HepG2 (cell line): ENCODE measurements at regions not wholly inside any gene's neighbourhood (a gene's known extent, or its start where the extent isn't known, plus 50 kb on each side); places are given as distances from the start of the nearest gene placed in this dataset.

Experiments used
- ATAC-seq: fragments of 200-7000 bp; cut with Tn5 transposase; 3 replicates; pipeline ENCODE4 v1.9.1; 2020; ENCODE audit warnings: mild to moderate bottlenecking, moderate library complexity
- BruUV-seq: library from RNA; stranded (reverse); fragments of 400-500 nt; replicated peaks from 2 replicates; lab custom pipeline; 2021; lab: Mats Ljungman, UMichigan
- CTCF ChIA-PET: fragments of 300-600 bp; formaldehyde crosslinking; extraction: SDS; loops from one replicate; lab custom pipeline; 2021; ENCODE audit warnings: low total read pairs, inconsistent platforms, low intra/inter-chr PET ratio; lab: Yijun Ruan, JAX
- POLR2A ChIA-PET: fragments of 350-600 bp; sonication (Branson Sonifier 250); formaldehyde crosslinking; loops from one replicate; lab custom pipeline; 2020; ENCODE audit warnings: antibody characterized with exemption, inconsistent platforms; lab: Yijun Ruan, JAX
- DNase-seq: peaks from one replicate; pipeline ENCODE4 v3.0.0-alpha.2; 2015; ENCODE audit warnings: low spot score
- FAIRE-seq: peaks from 3 replicates; lab custom pipeline; 2011; peaks lifted over from hg19 to GRCh38; lab: Jason Lieb, UNC
- H2AFZ ChIP-seq: one replicate; pipeline ENCODE4 v1.6.1; 2011; ENCODE audit warnings: low read length, inconsistent platforms
- H3K27ac ChIP-seq: fragments of 300-600 bp; 3 replicates; pipeline ENCODE4 v1.8.0; 2011; ENCODE audit warnings: mixed run types, mild to moderate bottlenecking, mixed read lengths, low read length, inconsistent platforms; ENCODE audit not compliant: insufficient read depth; ENCODE audit errors: extremely low read length
- H3K27me3 ChIP-seq, 2 experiments: fragments of 200-600 bp in 1 of 2; 2 replicates in 1 of 2; 3 replicates in 1 of 2; pipeline versions ENCODE4 v1.6.0 to v1.8.0; 2011; ENCODE audit warnings: low read length in 2 of 2, mild to moderate bottlenecking in 2 of 2, moderate library complexity in 2 of 2, inconsistent platforms in 1 of 2; ENCODE audit not compliant: insufficient read depth in 2 of 2, control insufficient read depth in 1 of 2
- H3K36me3 ChIP-seq, 2 experiments: fragments of 200-600 bp in 1 of 2; replicated peaks in 1 of 2; 2 replicates in 1 of 2; 3 replicates in 1 of 2; pipeline versions ENCODE4 v1.5.1 to v1.8.0; 2011; ENCODE audit warnings: low read length in 2 of 2, inconsistent platforms in 1 of 2; ENCODE audit not compliant: insufficient read depth in 2 of 2, control insufficient read depth in 1 of 2
- H3K4me1 ChIP-seq: 2 replicates; pipeline ENCODE4 v1.5.1; 2012; ENCODE audit warnings: low read length, inconsistent platforms; ENCODE audit not compliant: insufficient read depth
- H3K4me2 ChIP-seq: 2 replicates; pipeline ENCODE4 v1.6.0; 2011; ENCODE audit warnings: low read depth, low read length, inconsistent platforms
- H3K4me3 ChIP-seq, 3 experiments: fragments of 200-600 bp in 1 of 3; sonication (generic), shearing (Covaris generic) in 1 of 3; replicated peaks in 1 of 3; 2 replicates each; pipeline ENCODE4 v1.5.1; 2011 to 2016; ENCODE audit warnings: low read length in 3 of 3, inconsistent platforms in 2 of 3, low read depth in 2 of 3, mild to moderate bottlenecking in 2 of 3, control low read depth in 1 of 3, mixed read lengths in 1 of 3; ENCODE audit not compliant: insufficient read depth in 1 of 3
- H3K79me2 ChIP-seq: one replicate; pipeline ENCODE4 v1.6.1; 2011; ENCODE audit warnings: low read length, inconsistent platforms; ENCODE audit not compliant: insufficient read depth
- H3K9ac ChIP-seq: 2 replicates; pipeline ENCODE4 v1.6.0; 2011; ENCODE audit warnings: mild to moderate bottlenecking, low read depth, low read length, inconsistent platforms; ENCODE audit not compliant: insufficient read depth
- H3K9me3 ChIP-seq: 2 replicates; pipeline ENCODE4 v1.5.1; 2012; ENCODE audit warnings: mild to moderate bottlenecking, low read length
- H4K20me1 ChIP-seq: 2 replicates; pipeline ENCODE4 v1.6.0; 2011; ENCODE audit warnings: inconsistent platforms, mild to moderate bottlenecking, low read length, moderate library complexity; ENCODE audit not compliant: insufficient read depth
- ASH2L ChIP-seq: fragments of 300-600, 200-600 bp; sonication (generic); IDR thresholded peaks from 2 replicates; pipeline ENCODE4 v1.7.0; 2017; ENCODE audit warnings: low read depth, mild to moderate bottlenecking, moderate library complexity, mixed read lengths, low read length; ENCODE audit not compliant: insufficient read length
- HNRNPL ChIP-seq: fragments of 200-400 bp; formaldehyde crosslinking; IDR thresholded peaks from 2 replicates; pipeline ENCODE4 v1.6.1; 2017; ENCODE audit warnings: mild to moderate bottlenecking, low read depth, low read length
- JDP2 ChIP-seq: sonication (generic); formaldehyde crosslinking; IDR thresholded peaks from 2 replicates; pipeline ENCODE4 v1.8.1; 2022; ENCODE audit warnings: missing genetic modification reagents, borderline replicate concordance
- JUN ChIP-seq: sonication (generic); formaldehyde crosslinking; IDR thresholded peaks from 2 replicates; pipeline ENCODE4 v1.4.0; 2020; ENCODE audit warnings: mild to moderate bottlenecking, missing genetic modification reagents
- MEF2D ChIP-seq: sonication (generic); formaldehyde crosslinking; IDR thresholded peaks from 2 replicates; pipeline ENCODE4 v1.5.1; 2020; ENCODE audit warnings: mild to moderate bottlenecking, missing genetic modification reagents
- NRL ChIP-seq: sonication (generic); formaldehyde crosslinking; IDR thresholded peaks from 2 replicates; pipeline ENCODE4 v1.5.0; 2020; ENCODE audit warnings: missing genetic modification reagents, mild to moderate bottlenecking, moderate library complexity, borderline replicate concordance
- SRY ChIP-seq: sonication (generic); formaldehyde crosslinking; IDR thresholded peaks from 2 replicates; pipeline ENCODE4 v1.8.0; 2022; ENCODE audit warnings: mild to moderate bottlenecking, missing genetic modification reagents
- TFE3 ChIP-seq: IDR thresholded peaks from 2 replicates; pipeline ENCODE4 v1.6.1; 2016
- ZBTB42 ChIP-seq: sonication (generic); formaldehyde crosslinking; IDR thresholded peaks from 2 replicates; pipeline ENCODE4 v1.5.0; 2020; ENCODE audit warnings: mild to moderate bottlenecking, missing genetic modification reagents
- ZNF335 ChIP-seq: sonication (generic); formaldehyde crosslinking; IDR thresholded peaks from 2 replicates; pipeline ENCODE4 v1.4.0; 2020; ENCODE audit warnings: missing genetic modification reagents
- ZNF414 ChIP-seq: sonication (generic); formaldehyde crosslinking; IDR thresholded peaks from 2 replicates; pipeline ENCODE4 v1.5.0; 2020; ENCODE audit warnings: missing genetic modification reagents
- ZNF503 ChIP-seq: sonication (generic); formaldehyde crosslinking; IDR thresholded peaks from 2 replicates; pipeline ENCODE4 v1.4.0; 2020; ENCODE audit warnings: missing genetic modification reagents
- ZNF713 ChIP-seq: sonication (generic); formaldehyde crosslinking; IDR thresholded peaks from 2 replicates; pipeline ENCODE4 v1.4.0; 2020; ENCODE audit warnings: mild to moderate bottlenecking, missing genetic modification reagents
- WGBS: methylation state at CpG from one replicate; pipeline ENCODE4 v1.1.6; 2017; ENCODE audit warnings: low lambda C conversion rate; 5-methylcytosine and 5-hydroxymethylcytosine counted together
- in situ Hi-C: cut with HindIII; loops from 2 replicates; pipeline ENCODE4 v1.10.0; 2017; ENCODE audit warnings: low pct_unique_long_range_greater_than_20kb; ENCODE audit not compliant: extremely low pct_ligation_motif_present
- intact Hi-C: fragments of 100-400 bp; cut with micrococcal nuclease; formaldehyde crosslinking; loops from one replicate; pipeline ENCODE4 v1.10.0; 2022; ENCODE audit not compliant: unreplicated experiment

- BruUV-seq: no TSS peak
- TF ChIP-seq ZNF503 (CRISPR knock-in tag): no peak
- TF ChIP-seq JUN (CRISPR knock-in tag): no peak
- no peak for TF ChIP-seq NRL (CRISPR knock-in tag)
- no peak for TF ChIP-seq JDP2 (CRISPR knock-in tag)
- TF ChIP-seq TFE3 (CRISPR knock-in tag): no peak
- TF ChIP-seq SRY (CRISPR knock-in tag): no peak
- TF ChIP-seq MEF2D (CRISPR knock-in tag): no peak
- no peak for TF ChIP-seq HNRNPL
- TF ChIP-seq ZNF414 (CRISPR knock-in tag): no peak
- TF ChIP-seq ASH2L: no peak
- TF ChIP-seq ZNF713: no peak
- TF ChIP-seq ZNF335 (CRISPR knock-in tag): no peak
- TF ChIP-seq ZBTB42 (CRISPR knock-in tag): no peak
- POLR2A ChIA-PET: no interaction called here
- no peak overlapping the region for H2AFZ ChIP-seq
- no peaks in the 10 kb centered on the region for H3K79me2 ChIP-seq
- WGBS: 36% methylated on average over 6 of the region's 7 CpGs
- H3K9me3 ChIP-seq: no peaks in the 10 kb centered on the region
- H3K4me1 ChIP-seq: no peaks in the 10 kb centered on the region
- H3K4me3 ChIP-seq: no peak overlapping the region
- H4K20me1 ChIP-seq: no peaks in the 10 kb centered on the region
- no peaks in the 10 kb centered on the region for H3K36me3 ChIP-seq
- FAIRE-seq (no peak), ATAC-seq (no peak), DNase-seq (no peak)
- intact Hi-C loops (no loop called here), in situ Hi-C loops (no loop called here)
- H3K27me3 ChIP-seq: no peaks in the 10 kb centered on the region
- CTCF ChIA-PET: no interaction called here
- no peak overlapping the region for H3K9ac ChIP-seq
- H3K4me2 ChIP-seq: no peak overlapping the region
- H3K27ac ChIP-seq: no peak overlapping the region
These were observed 94.0 kb upstream of the PLCL2 start for GRCh38 chr3:16790432-16791400.
